Stomach (tissue), 8 donors: ENCODE measurements at regions not wholly inside any gene's neighbourhood (a gene's known extent, or its start where the extent isn't known, plus 50 kb on each side); places are given as distances from the start of the nearest gene placed in this dataset.
"Not testable (repeated sequence)": the region's sequence is repeated elsewhere in the genome, so short reads cannot be mapped to it uniquely, and the experiment has no call there.

Experiments used
- DNase-seq, 2 donors: peaks; one replicate each; pipeline versions ENCODE4 v3.0.0 to v3.0.0-alpha.2; 2013 to 2019
- H3K27ac ChIP-seq, 5 donors: fragments of 200-600 bp in 4 of 5; sonication (generic) in 4 of 5; one replicate each; pipeline ENCODE4 v1.5.1; 2013 to 2019; ENCODE audit warnings: mild to moderate bottlenecking in 1 of 5, moderate library complexity in 1 of 5
- H3K27me3 ChIP-seq, 3 donors: fragments of 200-600 bp; sonication (generic); one replicate each; pipeline ENCODE4 v1.5.1; 2017 to 2019; ENCODE audit warnings: mixed run types in 1 of 3
- H3K36me3 ChIP-seq, 4 donors: fragments of 200-600 bp; sonication (generic); 1 replicate in 3 of 4; 2 replicates in 1 of 4; pipeline ENCODE4 v1.5.1; 2016 to 2019
- H3K4me1 ChIP-seq, 4 donors: fragments of 200-600 bp; sonication (generic); one replicate each; pipeline ENCODE4 v1.5.1; 2016 to 2019
- H3K4me3 ChIP-seq, 4 donors: fragments of 200-600 bp; sonication (generic) in 3 of 4; one replicate each; pipeline ENCODE4 v1.5.1; 2016 to 2019; ENCODE audit warnings: mild to moderate bottlenecking in 1 of 4
- H3K9me3 ChIP-seq, 4 donors: fragments of 200-600 bp; sonication (generic); one replicate each; pipeline ENCODE4 v1.5.1; 2016 to 2019
- EP300 ChIP-seq: sonication (generic); formaldehyde crosslinking; IDR thresholded peaks from one replicate; pipeline ENCODE4 v1.6.1; 2017; ENCODE audit warnings: antibody characterized with exemption
- POLR2A ChIP-seq, 4 donors: fragments of 450-650 bp; IDR thresholded peaks; one replicate each; pipeline ENCODE4 v1.6.1; 2016; ENCODE audit warnings: antibody characterized with exemption in 4 of 4, control low read depth in 2 of 4, mild to moderate bottlenecking in 1 of 4, moderate library complexity in 1 of 4
- POLR2AphosphoS5 ChIP-seq, 3 donors: sonication (generic); formaldehyde crosslinking; IDR thresholded peaks; one replicate each; pipeline ENCODE4 v1.6.1; 2016; ENCODE audit warnings: antibody characterized with exemption in 3 of 3
- WGBS, 5 donors: extraction: QIAGEN DNeasy Blood & Tissue Kit in 3 of 5; methylation state at CpG; one replicate each; pipeline versions ENCODE4 v1.1.5 to v1.1.7; 2013 to 2018; 5-methylcytosine and 5-hydroxymethylcytosine counted together
- intact Hi-C: fragments of 100-400 bp; cut with DNase I; formaldehyde crosslinking; loops from one replicate; pipeline ENCODE4 v1.15.1; 2023; ENCODE audit warnings: low total_unique reads
- TF ChIP-seq, protein P1 (sequence below), 7 experiments: fragments of 450-650 bp in 4 of 7; fragments of 200-600 bp in 3 of 7; sonication (generic) in 3 of 7; IDR thresholded peaks; one replicate each; pipeline ENCODE4 v1.5.1; 2016 to 2019; ENCODE audit warnings: antibody characterized with exemption in 7 of 7, control low read depth in 2 of 7, mild to moderate bottlenecking in 1 of 7
- donor health status: healthy with polysubstance abuse.
- donor health status: Bipolar disorder and iron deficiency.
- donor health status: healthy.

GRCh38 chr19:30682146-30682998, 310.2 kb downstream of the ZNF536 start:
- H3K4me3 ChIP-seq, result no peak overlapping the region
- H3K9me3 ChIP-seq, result no peaks in the 10 kb centered on the region
- H3K27ac ChIP-seq, result no peak overlapping the region
- peaks cover 0 to 24% (median 11%) of the 10 kb centered on the region in 4 donors for H3K4me1 ChIP-seq
- no peaks in the 10 kb centered on the region for H3K36me3 ChIP-seq
- DNase-seq, result no peak
- intact Hi-C loops, result no loop called here
- TF ChIP-seq EP300 (no peak), POLR2AphosphoS5 (IDR thresholded peaks at IDR 0.05) (no peak), POLR2A (IDR thresholded peaks at IDR 0.05) (no peak)
- TF ChIP-seq, protein P1, sequence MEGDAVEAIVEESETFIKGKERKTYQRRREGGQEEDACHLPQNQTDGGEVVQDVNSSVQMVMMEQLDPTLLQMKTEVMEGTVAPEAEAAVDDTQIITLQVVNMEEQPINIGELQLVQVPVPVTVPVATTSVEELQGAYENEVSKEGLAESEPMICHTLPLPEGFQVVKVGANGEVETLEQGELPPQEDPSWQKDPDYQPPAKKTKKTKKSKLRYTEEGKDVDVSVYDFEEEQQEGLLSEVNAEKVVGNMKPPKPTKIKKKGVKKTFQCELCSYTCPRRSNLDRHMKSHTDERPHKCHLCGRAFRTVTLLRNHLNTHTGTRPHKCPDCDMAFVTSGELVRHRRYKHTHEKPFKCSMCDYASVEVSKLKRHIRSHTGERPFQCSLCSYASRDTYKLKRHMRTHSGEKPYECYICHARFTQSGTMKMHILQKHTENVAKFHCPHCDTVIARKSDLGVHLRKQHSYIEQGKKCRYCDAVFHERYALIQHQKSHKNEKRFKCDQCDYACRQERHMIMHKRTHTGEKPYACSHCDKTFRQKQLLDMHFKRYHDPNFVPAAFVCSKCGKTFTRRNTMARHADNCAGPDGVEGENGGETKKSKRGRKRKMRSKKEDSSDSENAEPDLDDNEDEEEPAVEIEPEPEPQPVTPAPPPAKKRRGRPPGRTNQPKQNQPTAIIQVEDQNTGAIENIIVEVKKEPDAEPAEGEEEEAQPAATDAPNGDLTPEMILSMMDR (IDR thresholded peaks at IDR 0.05), result no peak
- peaks cover 0 to 44% (median 9%) of the 10 kb centered on the region in 3 donors for H3K27me3 ChIP-seq
- WGBS, 5 donors, result 51 to 59% (median 55%) methylated on average over 24 to 27 of the region's 27 CpGs

GRCh38 chr19:30681162-30682100, 309.2 kb downstream of the ZNF536 start:
- Histone ChIP-seq H3K4me3 (no peak overlapping the region), H3K4me1 (peaks cover 0 to 15% (median 10%) of the 10 kb centered on the region in 4 donors), H3K27ac (no peak overlapping the region), H3K9me3 (no peaks in the 10 kb centered on the region), H3K36me3 (no peaks in the 10 kb centered on the region), H3K27me3 (peaks cover 0 to 36% (median 7%) of the 10 kb centered on the region in 3 donors)
- WGBS, 5 donors, result 71 to 77% (median 75%) methylated on average over 17 to 19 of the region's 19 CpGs
- intact Hi-C loops, result no loop called here
- DNase-seq, result no peak
- TF ChIP-seq POLR2AphosphoS5 (IDR thresholded peaks at IDR 0.05) (no peak), EP300 (no peak), POLR2A (IDR thresholded peaks at IDR 0.05) (no peak)
- TF ChIP-seq, protein P1 (IDR thresholded peaks at IDR 0.05), result no peak

DNA sequence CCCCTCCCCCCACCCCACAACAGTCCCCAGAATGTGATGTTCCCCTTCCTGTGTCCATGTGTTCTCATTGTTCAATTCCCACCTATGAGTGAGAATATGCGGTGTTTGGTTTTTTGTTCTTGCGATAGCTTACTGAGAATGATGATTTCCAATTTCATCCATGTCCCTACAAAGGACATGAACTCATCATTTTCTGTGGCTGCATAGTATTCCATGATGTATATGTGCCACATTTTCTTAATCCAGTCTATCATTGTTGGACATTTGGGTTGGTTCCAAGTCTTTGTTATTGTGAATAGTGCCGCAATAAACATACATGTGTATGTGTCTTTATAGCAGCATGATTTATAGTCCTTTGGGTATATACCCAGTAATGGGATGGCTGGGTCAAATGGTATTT, 308.2 kb downstream of the ZNF536 start:
- Histone ChIP-seq H3K4me1 (peaks cover 0 to 13% (median 7%) of the 10 kb centered on the region in 4 donors), H3K27me3 (peaks cover 0 to 27% (median 5%) of the 10 kb centered on the region in 3 donors)
- H3K4me3 ChIP-seq, intact Hi-C loops, DNase-seq, H3K27ac ChIP-seq, H3K36me3 ChIP-seq, H3K9me3 ChIP-seq: not testable (repeated sequence)
- WGBS, 5 donors, result 77 to 100% (median 94%) methylated on average over 1 to 3 of the region's 3 CpGs

DNA sequence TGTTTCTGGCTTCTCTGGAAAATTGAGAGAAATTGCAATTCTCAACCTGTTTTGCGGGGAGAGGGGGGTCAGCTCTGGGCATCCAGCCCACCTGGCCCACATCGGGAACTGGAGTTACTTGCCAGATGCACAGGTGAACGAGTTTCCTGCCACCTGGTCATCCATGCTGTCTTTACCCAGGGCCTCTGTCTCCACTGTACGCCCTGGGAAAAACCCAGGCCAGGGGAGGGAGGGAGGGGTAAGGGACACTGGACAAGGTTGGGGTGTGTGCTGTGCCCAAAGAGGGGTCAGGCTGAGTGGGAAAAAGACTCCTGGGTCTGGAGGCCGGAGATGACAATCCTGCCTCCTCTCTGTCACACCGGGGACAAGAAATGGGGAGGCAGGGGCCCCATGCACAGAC, 307.6 kb downstream of the ZNF536 start:
- TF ChIP-seq, protein P1 (IDR thresholded peaks at IDR 0.05), result no peak
- TF ChIP-seq EP300, result no peak
- TF ChIP-seq POLR2AphosphoS5 (IDR thresholded peaks at IDR 0.05), result no peak
- TF ChIP-seq POLR2A (IDR thresholded peaks at IDR 0.05), result no peak
- Histone ChIP-seq H3K9me3 (no peaks in the 10 kb centered on the region), H3K36me3 (no peaks in the 10 kb centered on the region), H3K4me3 (no peak overlapping the region), H3K27me3 (peaks cover 0 to 24% (median 5%) of the 10 kb centered on the region in 3 donors), H3K4me1 (peaks cover 0 to 13% (median 7%) of the 10 kb centered on the region in 4 donors), H3K27ac (no peak overlapping the region)
- WGBS, 5 donors, result 66 to 84% (median 75%) methylated on average over 6 of the region's 6 CpGs
- no peak for DNase-seq
- intact Hi-C loops, result no loop called here
